Calu3 (cell line): ENCODE measurements at regions not wholly inside any gene's neighbourhood (a gene's known extent, or its start where the extent isn't known, plus 50 kb on each side); places are given as distances from the start of the nearest gene placed in this dataset.

Experiments
- BruUV-seq: library from RNA; stranded (reverse); fragments of 400-500 nt; replicated peaks from 2 replicates; lab custom pipeline; 2021; lab: Mats Ljungman, UMichigan
- CTCF ChIA-PET: fragments of 300-600 bp; sonication (Branson Sonifier 250); formaldehyde crosslinking; loops from one replicate; lab custom pipeline; 2022; ENCODE audit warnings: antibody characterized with exemption; lab: Charles Lee
- DNase-seq: peaks from one replicate; pipeline ENCODE4 v3.0.0; 2022
- H3K27ac Mint-ChIP-seq: one replicate; pipeline ENCODE4 v1.8.0; 2022; ENCODE audit warnings: mixed read lengths; ENCODE audit not compliant: unreplicated experiment
- H3K27me3 Mint-ChIP-seq: one replicate; pipeline ENCODE4 v1.8.0; 2022; ENCODE audit warnings: mixed read lengths; ENCODE audit not compliant: unreplicated experiment
- H3K36me3 Mint-ChIP-seq: one replicate; pipeline ENCODE4 v1.8.0; 2022; ENCODE audit warnings: mild to moderate bottlenecking, moderate library complexity, mixed read lengths; ENCODE audit not compliant: insufficient read depth, unreplicated experiment
- H3K4me1 Mint-ChIP-seq: one replicate; pipeline ENCODE4 v1.8.0; 2022; ENCODE audit warnings: mild to moderate bottlenecking, low read depth, mixed read lengths; ENCODE audit not compliant: unreplicated experiment
- H3K4me3 Mint-ChIP-seq: one replicate; pipeline ENCODE4 v1.8.0; 2022; ENCODE audit warnings: mild to moderate bottlenecking, low read depth, moderate library complexity, mixed read lengths; ENCODE audit not compliant: unreplicated experiment
- H3K9me3 Mint-ChIP-seq: one replicate; pipeline ENCODE4 v1.8.0; 2022; ENCODE audit warnings: low read depth, mixed read lengths; ENCODE audit not compliant: unreplicated experiment
- CTCF ChIP-seq: fragments of 200-600 bp; IDR thresholded peaks from one replicate; pipeline ENCODE4 v1.8.0; 2022; ENCODE audit warnings: antibody characterized with exemption; ENCODE audit not compliant: unreplicated experiment
- intact Hi-C: fragments of 100-400 bp; cut with micrococcal nuclease; formaldehyde crosslinking; loops from one replicate; pipeline ENCODE4 v1.10.0; 2022; ENCODE audit not compliant: unreplicated experiment

DNA sequence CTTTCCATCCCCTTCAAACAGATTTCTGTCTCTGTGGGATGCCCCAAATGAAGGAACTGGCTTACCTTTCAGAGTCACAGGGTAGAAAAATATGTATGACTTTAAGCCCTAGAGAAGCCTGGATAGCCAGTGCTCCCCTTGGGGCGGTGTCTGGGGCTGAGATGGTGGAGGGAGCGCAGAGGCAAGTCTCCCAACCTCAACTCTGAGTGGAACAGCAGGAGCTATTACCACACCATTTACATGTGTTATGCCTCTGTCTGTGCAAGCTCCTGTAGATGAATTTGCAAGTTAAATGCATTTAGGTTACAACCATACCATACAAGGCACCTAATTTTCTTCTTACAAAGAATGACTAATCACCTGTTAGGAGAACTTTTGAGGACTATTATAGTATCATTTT lies 50.4 kb upstream of the CLMN start:
- H3K36me3 Mint-ChIP-seq: no peaks in the 10 kb centered on the region
- DNase-seq: no peak
- H3K4me3 Mint-ChIP-seq: no peak overlapping the region
- peaks cover 12% of the 10 kb centered on the region for H3K27me3 Mint-ChIP-seq
- peaks cover 8% of the 10 kb centered on the region for H3K4me1 Mint-ChIP-seq
- CTCF ChIA-PET: no interaction called here
- H3K27ac Mint-ChIP-seq: no peak overlapping the region
- no TSS peak for BruUV-seq
- no peaks in the 10 kb centered on the region for H3K9me3 Mint-ChIP-seq
- TF ChIP-seq CTCF: no peak
- intact Hi-C loops: no loop called here
